Stimulated activated CD8-positive, alpha-beta memory T cell treated with anti-CD3 and anti-CD28 coated beads, Interleukin-15, amount 100 ng/mL, for 24 hours (primary cell): ENCODE measurements at regions not wholly inside any gene's neighbourhood (a gene's known extent, or its start where the extent isn't known, plus 50 kb on each side); places are given as distances from the start of the nearest gene placed in this dataset.
"Not testable (repeated sequence)": the region's sequence is repeated elsewhere in the genome, so short reads cannot be mapped to it uniquely, and the experiment has no call there.

Experiments
- DNase-seq: peaks from one replicate; pipeline ENCODE4 v3.0.0-alpha.2; 2020; ENCODE audit warnings: low read depth

- no peak for DNase-seq
Observed at GRCh38 chr3:95654570-95655362, 1159.6 kb upstream of the EPHA6 start.

GRCh38 chr3:95655363-95655986 is 1158.9 kb upstream of the EPHA6 start:
- DNase-seq, result no peak

- DNase-seq, result no peak
Observed at GRCh38 chr3:95670765-95671164, 1143.6 kb upstream of the EPHA6 start.

GRCh38 chr3:95673215-95673614 is 1141.2 kb upstream of the EPHA6 start:
- no peak for DNase-seq

- no peak for DNase-seq
Observed at GRCh38 chr3:95705786-95706418, 1108.5 kb upstream of the EPHA6 start.

GRCh38 chr3:95707268-95707667 is 1107.1 kb upstream of the EPHA6 start:
- no peak for DNase-seq

GRCh38 chr3:95710684-95711083 is 1103.7 kb upstream of the EPHA6 start:
- DNase-seq, result no peak

- DNase-seq, result no peak
Observed at GRCh38 chr3:95711789-95712188, 1102.6 kb upstream of the EPHA6 start.

- no peak for DNase-seq
Observed at GRCh38 chr3:95715128-95715527, 1099.3 kb upstream of the EPHA6 start.

- DNase-seq, result no peak
Observed at GRCh38 chr3:95717048-95717447, 1097.3 kb upstream of the EPHA6 start.

GRCh38 chr3:95718168-95718567 is 1096.2 kb upstream of the EPHA6 start:
- DNase-seq, result no peak

GRCh38 chr3:95719481-95719880 is 1094.9 kb upstream of the EPHA6 start:
- no peak for DNase-seq

- no peak for DNase-seq
Observed at GRCh38 chr3:95721938-95722337, 1092.5 kb upstream of the EPHA6 start.

- DNase-seq, result no peak
Observed at GRCh38 chr3:95725770-95726169, 1088.6 kb upstream of the EPHA6 start.

- DNase-seq, result no peak
Observed at GRCh38 chr3:95731753-95732152, 1082.6 kb upstream of the EPHA6 start.

GRCh38 chr3:95733336-95733735 is 1081.1 kb upstream of the EPHA6 start:
- DNase-seq, result no peak

- no peak for DNase-seq
Observed at GRCh38 chr3:95738045-95738444, 1076.3 kb upstream of the EPHA6 start.

GRCh38 chr3:95744896-95745295 is 1069.5 kb upstream of the EPHA6 start:
- not testable (repeated sequence) for DNase-seq

GRCh38 chr3:95750097-95750496 is 1064.3 kb upstream of the EPHA6 start:
- DNase-seq, result no peak

GRCh38 chr3:95751509-95751908 is 1062.9 kb upstream of the EPHA6 start:
- DNase-seq, result no peak

GRCh38 chr3:95752199-95752598 is 1062.2 kb upstream of the EPHA6 start:
- no peak for DNase-seq

- no peak for DNase-seq
Observed at GRCh38 chr3:95758707-95759106, 1055.7 kb upstream of the EPHA6 start.

GRCh38 chr3:95759614-95760301 is 1054.6 kb upstream of the EPHA6 start:
- no peak for DNase-seq
